ENCODE measurements at regions not wholly inside any gene's neighbourhood (a gene's known extent, or its start where the extent isn't known, plus 50 kb on each side); places are given as distances from the start of the nearest gene placed in this dataset.

GRCh38 chr12:67545298-67545697 is 103.2 kb upstream of the DYRK2 start:
- TF ChIP-seq YY1 (IDR thresholded peaks at IDR 0.05; ENCODE audit: insufficient read depth, insufficient read length), result no peak
- TF ChIP-seq ZNF274 (IDR thresholded peaks at IDR 0.05; ENCODE audit: low read depth, low read length), result no peak
